ENCODE measurements at regions not wholly inside any gene's neighbourhood (a gene's known extent, or its start where the extent isn't known, plus 50 kb on each side); places are given as distances from the start of the nearest gene placed in this dataset.

DNA sequence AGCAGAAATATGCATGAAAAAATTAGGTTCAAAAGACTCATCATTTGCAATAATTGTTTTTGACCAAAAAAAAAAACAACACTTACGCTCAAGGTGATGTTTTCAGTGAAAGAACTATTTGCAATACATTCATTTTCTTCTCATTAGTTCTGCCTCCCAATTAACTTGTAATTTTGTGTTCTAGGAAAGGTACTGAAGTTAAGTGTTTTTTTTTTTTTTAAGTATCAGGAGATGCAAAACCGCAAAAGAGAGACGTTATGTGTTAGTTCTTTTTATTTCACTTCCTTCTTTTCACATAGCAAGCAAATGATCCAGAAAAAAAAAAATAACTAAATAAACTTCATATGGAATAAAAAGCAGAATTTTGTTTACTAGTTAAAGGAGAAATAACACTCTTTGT, 735.2 kb upstream of the GCFC2 start:
- no peaks in the 10 kb centered on the region for H3K9me2 ChIP-seq
- TF ChIP-seq YY1 (IDR thresholded peaks at IDR 0.05; ENCODE audit: low read depth) (no peak), FOXM1 (IDR thresholded peaks at IDR 0.05; ENCODE audit: low read depth) (no peak)
- H4K20me1 ChIP-seq (ENCODE audit: insufficient read depth), result no peaks in the 10 kb centered on the region
- no peaks in the 10 kb centered on the region for H3K4me1 ChIP-seq (ENCODE audit: control insufficient read depth in 1 of 2, insufficient read depth in 2 of 2, low read depth in 1 of 2, low read length in 1 of 2)
- no peak overlapping the region for H3K9ac ChIP-seq
- no peak for DNase-seq
- no peak overlapping the region for H2AFZ ChIP-seq (ENCODE audit: low read depth)
- no peak overlapping the region for H3K27ac ChIP-seq (ENCODE audit: low read depth in 2 of 2, low read length in 1 of 2)
- no peaks in the 10 kb centered on the region for H3F3A ChIP-seq (replicated peaks; ENCODE audit: insufficient read depth)
- no peak overlapping the region for H3K4me3 ChIP-seq (ENCODE audit: low read depth in 2 of 2, low read length in 1 of 2)
- WGBS (ENCODE audit: low lambda C conversion rate), result 49% methylated on average over 3 of the region's 3 CpGs
- no peak overlapping the region for H3K4me2 ChIP-seq
- H3K36me3 ChIP-seq (replicated peaks in 1 of 2; ENCODE audit: control insufficient read depth in 1 of 2, insufficient read depth in 2 of 2, low read length in 1 of 2), result no peaks in the 10 kb centered on the region
- H3K9me3 ChIP-seq, result no peaks in the 10 kb centered on the region
- POLR2A ChIA-PET, result no interaction called here
- H3K27me3 ChIP-seq (ENCODE audit: insufficient read depth), result no peaks in the 10 kb centered on the region
- CTCF ChIA-PET, result no interaction called here
- no peaks in the 10 kb centered on the region for H3K79me2 ChIP-seq (ENCODE audit: insufficient read depth)

DNA sequence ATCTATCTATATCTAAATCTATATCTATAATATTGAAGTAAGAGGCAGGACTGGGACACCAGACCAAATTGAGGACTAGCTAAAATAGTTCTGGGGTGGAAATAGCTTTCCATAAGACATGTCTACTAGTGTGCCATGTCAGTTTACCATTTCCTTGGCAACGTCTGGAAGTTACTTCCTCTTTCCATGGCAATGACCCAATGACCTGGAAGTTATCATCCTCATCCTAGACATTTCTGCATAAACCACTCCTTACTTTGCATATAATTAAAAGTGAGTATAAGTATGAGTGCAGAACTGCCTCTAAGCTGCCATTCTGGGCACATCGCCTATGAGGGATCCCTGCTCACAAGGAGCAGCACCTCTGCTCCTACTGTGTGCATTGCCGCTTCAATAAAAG, 734.0 kb upstream of the GCFC2 start:
- ChIA-PET POLR2A (no interaction called here), CTCF (no interaction called here)
- Histone ChIP-seq H2AFZ (ENCODE audit: low read depth) (no peak overlapping the region), H3K36me3 (replicated peaks in 1 of 2; ENCODE audit: control insufficient read depth in 1 of 2, insufficient read depth in 2 of 2, low read length in 1 of 2) (no peaks in the 10 kb centered on the region), H4K20me1 (ENCODE audit: insufficient read depth) (no peaks in the 10 kb centered on the region), H3K4me2 (no peak overlapping the region), H3K4me3 (ENCODE audit: low read depth in 2 of 2, low read length in 1 of 2) (no peak overlapping the region; a peak in 1 of 4 replicates), H3K9ac (no peak overlapping the region), H3K4me1 (ENCODE audit: control insufficient read depth in 1 of 2, insufficient read depth in 2 of 2, low read depth in 1 of 2, low read length in 1 of 2) (no peaks in the 10 kb centered on the region), H3K79me2 (ENCODE audit: insufficient read depth) (no peaks in the 10 kb centered on the region), H3F3A (replicated peaks; ENCODE audit: insufficient read depth) (no peaks in the 10 kb centered on the region), H3K27ac (ENCODE audit: low read depth in 2 of 2, low read length in 1 of 2) (no peak overlapping the region; a peak in 1 of 4 replicates), H3K9me2 (no peaks in the 10 kb centered on the region), H3K9me3 (no peaks in the 10 kb centered on the region), H3K27me3 (ENCODE audit: insufficient read depth) (no peaks in the 10 kb centered on the region)
- no peak for DNase-seq
- TF ChIP-seq RAD21 (IDR thresholded peaks at IDR 0.05; ENCODE audit: low read length) (no peak), MEF2A (IDR thresholded peaks at IDR 0.05; ENCODE audit: borderline replicate concordance, low read depth) (no peak), SMC3 (IDR thresholded peaks at IDR 0.05; ENCODE audit: low read depth, low read length) (no peak), RFX5 (IDR thresholded peaks at IDR 0.05; ENCODE audit: low read length) (no peak), ELF1 (IDR thresholded peaks at IDR 0.05) (no peak)
- TF ChIP-seq, protein P1, sequence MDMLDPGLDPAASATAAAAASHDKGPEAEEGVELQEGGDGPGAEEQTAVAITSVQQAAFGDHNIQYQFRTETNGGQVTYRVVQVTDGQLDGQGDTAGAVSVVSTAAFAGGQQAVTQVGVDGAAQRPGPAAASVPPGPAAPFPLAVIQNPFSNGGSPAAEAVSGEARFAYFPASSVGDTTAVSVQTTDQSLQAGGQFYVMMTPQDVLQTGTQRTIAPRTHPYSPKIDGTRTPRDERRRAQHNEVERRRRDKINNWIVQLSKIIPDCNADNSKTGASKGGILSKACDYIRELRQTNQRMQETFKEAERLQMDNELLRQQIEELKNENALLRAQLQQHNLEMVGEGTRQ (IDR thresholded peaks at IDR 0.05; ENCODE audit: borderline replicate concordance, low read depth, low read length), result no peak
- TF ChIP-seq, protein P2, sequence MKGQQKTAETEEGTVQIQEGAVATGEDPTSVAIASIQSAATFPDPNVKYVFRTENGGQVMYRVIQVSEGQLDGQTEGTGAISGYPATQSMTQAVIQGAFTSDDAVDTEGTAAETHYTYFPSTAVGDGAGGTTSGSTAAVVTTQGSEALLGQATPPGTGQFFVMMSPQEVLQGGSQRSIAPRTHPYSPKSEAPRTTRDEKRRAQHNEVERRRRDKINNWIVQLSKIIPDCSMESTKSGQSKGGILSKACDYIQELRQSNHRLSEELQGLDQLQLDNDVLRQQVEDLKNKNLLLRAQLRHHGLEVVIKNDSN (IDR thresholded peaks at IDR 0.05; ENCODE audit: borderline replicate concordance, low read depth), result no peak
- WGBS (ENCODE audit: low lambda C conversion rate), result 61% methylated on average over 3 of the region's 3 CpGs

DNA sequence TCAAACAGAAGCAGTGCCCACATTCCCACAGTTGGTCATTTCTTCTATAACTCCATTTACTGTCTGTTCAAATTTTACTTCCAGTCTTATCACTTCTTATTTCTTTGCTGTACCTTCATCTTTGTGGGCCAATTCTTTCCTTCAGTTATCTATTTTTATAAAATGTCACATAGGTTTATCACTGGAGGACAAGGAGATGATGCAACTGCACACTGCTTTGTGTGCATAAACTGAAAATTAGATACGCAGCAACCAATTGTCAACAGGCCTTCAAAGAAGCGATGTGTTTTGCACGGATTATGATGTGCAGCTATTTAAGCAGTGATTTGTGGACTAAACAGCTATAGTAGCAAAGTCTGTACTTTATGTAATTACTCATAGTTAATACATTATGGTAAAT, 726.8 kb upstream of the GCFC2 start:
- Histone ChIP-seq H3K4me3 (ENCODE audit: low read depth in 2 of 2, low read length in 1 of 2) (no peak overlapping the region), H3K4me1 (ENCODE audit: control insufficient read depth in 1 of 2, insufficient read depth in 2 of 2, low read depth in 1 of 2, low read length in 1 of 2) (no peaks in the 10 kb centered on the region; a peak in 1 of 4 replicates), H3K36me3 (replicated peaks in 1 of 2; ENCODE audit: control insufficient read depth in 1 of 2, insufficient read depth in 2 of 2, low read length in 1 of 2) (no peaks in the 10 kb centered on the region), H4K20me1 (ENCODE audit: insufficient read depth) (no peaks in the 10 kb centered on the region), H3K9me2 (no peaks in the 10 kb centered on the region), H3K9me3 (no peaks in the 10 kb centered on the region), H3K79me2 (ENCODE audit: insufficient read depth) (no peaks in the 10 kb centered on the region), H3F3A (replicated peaks; ENCODE audit: insufficient read depth) (no peaks in the 10 kb centered on the region), H3K9ac (no peak overlapping the region), H3K27ac (ENCODE audit: low read depth in 2 of 2, low read length in 1 of 2) (no peak overlapping the region), H3K4me2 (no peak overlapping the region), H3K27me3 (ENCODE audit: insufficient read depth) (no peaks in the 10 kb centered on the region), H2AFZ (ENCODE audit: low read depth) (no peak overlapping the region)
- ChIA-PET CTCF (no interaction called here), POLR2A (no interaction called here)
- 56% methylated on average over 3 of the region's 3 CpGs for WGBS (ENCODE audit: low lambda C conversion rate)
- DNase-seq, result no peak
- TF ChIP-seq CHD2 (IDR thresholded peaks at IDR 0.05; ENCODE audit: low read length, partially characterized antibody), result no peak
- TF ChIP-seq, protein P3, sequence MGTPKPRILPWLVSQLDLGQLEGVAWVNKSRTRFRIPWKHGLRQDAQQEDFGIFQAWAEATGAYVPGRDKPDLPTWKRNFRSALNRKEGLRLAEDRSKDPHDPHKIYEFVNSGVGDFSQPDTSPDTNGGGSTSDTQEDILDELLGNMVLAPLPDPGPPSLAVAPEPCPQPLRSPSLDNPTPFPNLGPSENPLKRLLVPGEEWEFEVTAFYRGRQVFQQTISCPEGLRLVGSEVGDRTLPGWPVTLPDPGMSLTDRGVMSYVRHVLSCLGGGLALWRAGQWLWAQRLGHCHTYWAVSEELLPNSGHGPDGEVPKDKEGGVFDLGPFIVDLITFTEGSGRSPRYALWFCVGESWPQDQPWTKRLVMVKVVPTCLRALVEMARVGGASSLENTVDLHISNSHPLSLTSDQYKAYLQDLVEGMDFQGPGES (IDR thresholded peaks at IDR 0.05; ENCODE audit: low read depth, low read length), result no peak
- no peak for TF ChIP-seq RFX5 (IDR thresholded peaks at IDR 0.05; ENCODE audit: low read length)
- no peak for TF ChIP-seq ELF1 (IDR thresholded peaks at IDR 0.05)
- TF ChIP-seq NFIC (IDR thresholded peaks at IDR 0.05; ENCODE audit: borderline replicate concordance), result no peak
- TF ChIP-seq RXRA (IDR thresholded peaks at IDR 0.05; ENCODE audit: borderline replicate concordance, low read depth), result no peak
- no peak for TF ChIP-seq MEF2A (IDR thresholded peaks at IDR 0.05; ENCODE audit: borderline replicate concordance, low read depth)
- no peak for TF ChIP-seq JUND (IDR thresholded peaks at IDR 0.05)
- TF ChIP-seq NRF1 (IDR thresholded peaks at IDR 0.05; ENCODE audit: low read depth, low read length), result no peak
- TF ChIP-seq RAD21 (IDR thresholded peaks at IDR 0.05; ENCODE audit: low read length), result no peak
- no peak for TF ChIP-seq SIN3A (IDR thresholded peaks at IDR 0.05; ENCODE audit: borderline replicate concordance, low read depth, low read length)
